GM19324 (cell line): ENCODE measurements at regions not wholly inside any gene's neighbourhood (a gene's known extent, or its start where the extent isn't known, plus 50 kb on each side); places are given as distances from the start of the nearest gene placed in this dataset.

ENCODE experiments used
- ATAC-seq: cut with Tn5 transposase; IDR thresholded peaks from one replicate; pipeline ENCODE4 v1.9.1; 2021; ENCODE audit warnings: mild to moderate bottlenecking, moderate library complexity; ENCODE audit not compliant: unreplicated experiment, low FRiP score

DNA sequence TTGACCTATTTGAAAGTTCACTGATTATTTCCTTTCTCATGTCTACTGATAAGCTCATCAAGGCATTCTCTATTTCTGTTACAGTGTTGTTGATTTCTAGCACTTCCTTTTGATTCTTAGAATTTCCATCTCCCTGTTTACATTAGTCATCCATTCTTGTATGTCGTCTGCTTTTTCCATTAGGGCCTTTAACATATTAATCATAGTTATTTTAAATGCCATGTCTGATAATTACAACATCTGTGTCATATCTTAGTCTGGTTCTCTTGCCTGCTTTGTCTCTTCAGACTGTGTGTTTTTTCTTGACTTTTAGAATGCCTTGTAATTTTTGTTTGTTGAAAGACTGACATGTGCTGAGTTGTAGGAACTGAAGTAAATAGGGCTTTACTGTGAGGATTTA, 602.1 kb downstream of the SOX6 start:
- no peak for ATAC-seq

DNA sequence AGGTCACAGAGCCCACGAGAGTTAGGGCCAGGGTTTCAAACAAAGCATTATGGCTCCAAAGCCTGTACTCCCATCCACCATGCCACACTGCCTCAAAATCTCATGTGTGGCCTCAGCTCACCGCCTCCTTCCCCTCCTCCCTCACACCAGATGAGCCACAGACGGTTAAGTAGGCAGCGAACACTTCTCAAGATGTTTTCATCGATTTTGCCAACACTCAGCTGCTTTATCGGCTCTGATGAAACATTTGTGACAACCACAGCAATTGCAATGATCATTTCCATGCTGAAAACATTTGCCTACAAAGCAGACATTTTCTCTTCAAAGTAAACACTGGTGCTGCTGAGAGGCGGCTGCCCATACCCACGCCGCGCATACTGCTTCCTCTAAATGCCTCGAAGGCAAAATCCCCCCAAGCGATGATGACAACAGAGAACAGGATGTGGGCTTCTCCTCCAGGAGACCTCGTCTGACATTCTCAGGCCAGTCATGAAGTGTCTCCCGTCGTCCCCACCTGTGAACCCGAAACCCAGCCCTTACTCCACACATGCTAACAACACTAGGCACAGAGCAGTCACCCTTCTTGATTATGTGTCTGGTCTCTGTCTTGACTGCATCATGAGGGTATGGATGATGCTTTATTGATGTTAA, 599.2 kb downstream of the SOX6 start:
- peak; percentile 65 for ATAC-seq

GRCh38 chr11:15758857-15759465, 597.4 kb downstream of the SOX6 start:
- ATAC-seq: no peak

DNA sequence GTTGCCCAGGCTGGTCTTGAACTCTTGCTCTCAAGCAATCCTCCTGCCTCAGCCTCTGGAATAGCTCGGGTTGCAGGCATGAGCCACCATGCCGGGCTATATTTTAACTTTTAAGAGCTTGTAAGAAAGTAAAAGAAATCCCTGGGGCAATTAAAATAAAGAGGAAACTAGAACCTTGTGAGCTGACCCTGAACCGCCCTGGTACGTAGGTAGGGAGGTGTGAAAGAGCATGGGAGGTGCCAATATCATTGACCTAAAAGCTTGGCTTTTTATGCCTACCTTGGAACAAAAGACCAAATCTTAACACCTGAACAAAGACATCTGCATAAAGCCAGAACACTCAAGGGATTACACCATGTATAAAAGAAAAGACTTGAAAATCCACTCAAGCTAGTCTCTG, 595.1 kb downstream of the SOX6 start:
- no peak for ATAC-seq

- ATAC-seq: no peak
These were observed 592.0 kb downstream of the SOX6 start for GRCh38 chr11:15764326-15764725.

DNA sequence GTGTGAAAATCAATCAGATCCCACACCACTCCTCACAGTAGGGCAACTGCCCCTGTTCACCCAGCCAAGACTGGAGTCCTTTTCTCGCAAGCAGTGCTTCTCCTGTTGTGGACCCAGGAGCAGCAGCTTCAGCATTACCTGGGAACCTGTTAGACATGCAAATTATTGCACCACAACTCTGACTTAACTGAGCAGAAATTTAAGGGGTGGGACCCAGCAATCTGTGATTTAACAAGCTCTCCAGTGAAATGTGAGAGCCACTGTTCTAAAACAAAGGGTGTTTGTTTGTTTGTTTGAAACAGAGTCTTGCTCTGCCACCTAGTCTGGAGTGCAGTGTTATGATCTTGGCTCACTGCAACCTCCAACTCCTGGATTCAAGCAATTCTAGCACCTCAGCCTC, 591.4 kb downstream of the SOX6 start:
- no peak for ATAC-seq

DNA sequence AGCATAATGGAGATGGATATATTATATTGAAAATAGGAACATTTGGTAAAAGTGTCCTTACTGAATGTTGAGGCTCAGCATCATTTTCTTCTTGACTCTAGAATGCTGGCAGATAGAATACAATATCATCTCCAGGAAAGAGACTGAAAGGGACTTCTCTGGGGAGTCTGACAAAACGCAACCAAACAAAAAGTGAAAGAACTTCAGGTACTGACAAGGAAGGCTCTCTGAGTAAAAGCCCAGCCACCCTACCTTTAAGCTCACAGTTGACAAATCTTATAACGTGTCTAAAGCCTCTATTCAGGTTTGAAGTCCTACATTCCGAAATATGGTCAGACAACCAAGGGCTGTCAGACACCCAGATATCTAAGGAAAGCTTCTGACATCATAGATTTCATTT, 590.8 kb downstream of the SOX6 start:
- no peak for ATAC-seq

- ATAC-seq: no peak
These were observed 588.0 kb downstream of the SOX6 start for GRCh38 chr11:15768321-15768720.

GRCh38 chr11:15769203-15769602, 587.1 kb downstream of the SOX6 start:
- no peak for ATAC-seq

- ATAC-seq: no peak
These were observed 585.4 kb downstream of the SOX6 start for GRCh38 chr11:15770798-15771414.

DNA sequence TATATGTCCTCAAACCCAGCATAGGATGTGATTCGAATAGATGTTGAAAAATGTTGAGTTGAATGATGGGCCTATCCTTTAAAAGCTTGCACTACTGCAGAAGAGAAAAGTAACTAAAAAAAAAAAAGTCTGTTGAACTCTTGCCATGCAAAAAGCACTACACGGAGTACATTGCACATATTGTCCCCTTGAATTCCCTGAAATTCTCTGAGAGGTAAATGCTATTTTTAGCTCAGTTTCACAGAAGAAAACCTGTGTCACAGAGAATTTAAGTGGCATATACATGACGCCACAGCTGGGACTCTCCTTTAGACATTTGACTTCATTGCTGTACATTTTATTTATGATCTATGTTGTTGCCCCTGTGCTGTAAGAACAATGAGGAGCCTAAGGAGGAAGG, 583.8 kb downstream of the SOX6 start:
- no peak for ATAC-seq

DNA sequence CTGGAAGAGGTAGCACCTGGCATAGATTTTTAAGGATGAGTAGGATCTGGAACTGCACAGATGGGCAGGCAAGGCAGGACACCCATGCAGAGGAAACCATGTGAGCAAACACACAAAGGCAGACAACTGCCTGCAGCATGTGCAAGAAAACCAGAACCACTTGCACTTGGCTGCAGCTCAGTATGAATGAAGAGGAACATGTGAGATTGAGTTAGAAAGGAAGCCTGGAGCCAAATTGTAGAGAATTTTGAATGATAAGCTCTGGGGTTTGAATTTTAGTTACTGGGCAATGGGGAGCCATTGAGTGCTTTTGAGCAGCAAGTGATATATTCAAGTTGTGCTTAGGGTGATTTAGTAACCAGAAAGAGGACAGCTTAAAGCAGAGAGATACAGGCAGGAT, 583.4 kb downstream of the SOX6 start:
- ATAC-seq: no peak

GRCh38 chr11:15773476-15774387, 582.6 kb downstream of the SOX6 start:
- no peak for ATAC-seq

GRCh38 chr11:15774388-15774939, 581.9 kb downstream of the SOX6 start:
- ATAC-seq: no peak

DNA sequence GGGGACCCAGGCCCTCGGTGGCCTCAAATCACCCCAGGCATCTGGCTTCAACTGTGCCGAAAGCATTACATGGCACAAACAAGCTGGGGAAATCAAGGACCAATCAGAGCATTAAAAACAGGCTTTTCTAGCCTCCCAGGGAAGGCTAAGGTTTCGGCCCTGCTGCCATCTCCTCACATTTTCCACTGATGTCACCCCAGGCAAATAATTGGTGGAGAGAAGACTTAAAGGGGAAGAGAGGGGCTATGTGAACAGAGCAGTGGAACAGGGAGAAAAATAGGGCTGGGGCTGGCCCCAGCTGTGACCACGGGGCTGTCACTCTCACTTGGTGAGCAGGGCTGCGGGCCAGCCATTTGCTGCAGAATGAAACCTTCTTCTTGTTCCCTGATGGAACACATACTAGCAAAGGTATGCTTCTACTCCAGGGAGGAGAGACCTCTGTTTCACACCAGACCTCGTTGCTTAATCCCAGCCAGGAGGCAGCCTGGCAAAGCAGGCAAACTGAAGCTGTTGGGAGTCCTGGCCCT, 581.3 kb downstream of the SOX6 start:
- no peak for ATAC-seq

GRCh38 chr11:15775797-15776196, 580.5 kb downstream of the SOX6 start:
- ATAC-seq: no peak

- no peak for ATAC-seq
These were observed 580.0 kb downstream of the SOX6 start for GRCh38 chr11:15776366-15776765.

GRCh38 chr11:15779518-15779917, 576.8 kb downstream of the SOX6 start:
- no peak for ATAC-seq

- ATAC-seq: no peak
These were observed 576.0 kb downstream of the SOX6 start for GRCh38 chr11:15780382-15780781.

DNA sequence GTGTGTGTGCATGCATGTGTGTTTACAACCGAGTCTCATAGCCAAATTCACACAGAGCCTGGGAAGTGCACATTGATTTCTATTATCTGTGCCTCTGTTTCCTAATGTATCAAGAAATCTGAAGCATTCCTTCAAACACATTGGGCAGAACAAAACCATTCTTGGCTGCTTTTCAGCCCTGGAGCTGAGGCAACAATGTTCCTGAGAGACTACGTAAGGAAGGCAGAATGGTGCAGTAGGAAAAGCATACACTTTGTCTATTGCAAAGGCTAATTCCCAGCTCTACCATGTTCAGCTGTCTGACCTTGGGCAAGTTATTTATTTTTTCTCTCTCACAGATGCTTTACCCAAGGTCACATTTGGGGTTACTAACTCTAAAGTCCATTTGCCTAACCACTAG, 575.5 kb downstream of the SOX6 start:
- ATAC-seq: no peak

GRCh38 chr11:15783619-15784018, 572.7 kb downstream of the SOX6 start:
- no peak for ATAC-seq
